Lung microvascular endothelial cell (primary cell): ENCODE measurements at regions not wholly inside any gene's neighbourhood (a gene's known extent, or its start where the extent isn't known, plus 50 kb on each side); places are given as distances from the start of the nearest gene placed in this dataset.
"Not testable (repeated sequence)": the region's sequence is repeated elsewhere in the genome, so short reads cannot be mapped to it uniquely, and the experiment has no call there.

ENCODE experiments used
- DNase-seq, 2 donors: peaks; one replicate each; pipeline versions ENCODE4 v3.0.0 to v3.0.0-alpha.2; 2010; ENCODE audit warnings: low read depth in 2 of 2

GRCh38 chrX:150234126-150234525, 129.0 kb upstream of the MAMLD1 start:
- no peak for DNase-seq

DNA sequence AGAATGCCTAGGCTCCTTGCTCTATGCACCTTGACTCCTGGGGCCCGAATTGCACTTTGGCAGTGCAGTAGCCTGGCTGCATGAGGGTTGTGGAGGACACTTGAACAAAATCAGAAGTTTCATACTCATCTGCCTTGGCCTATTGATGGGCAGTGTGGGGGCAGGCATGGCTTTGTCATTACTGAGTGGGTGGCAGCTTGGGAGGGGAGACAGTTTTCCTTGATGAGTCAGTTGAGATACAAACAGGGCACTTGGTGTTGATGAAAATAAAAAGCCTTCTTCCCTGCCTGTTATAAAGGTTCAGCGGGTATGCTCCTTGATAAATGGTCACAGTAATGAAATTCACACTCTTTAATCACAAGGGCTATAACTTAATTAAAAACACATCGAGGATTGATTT, 126.8 kb upstream of the MAMLD1 start:
- no peak for DNase-seq

- DNase-seq, result no peak
Measured at GRCh38 chrX:150238632-150239382, 124.3 kb upstream of the MAMLD1 start.

DNA sequence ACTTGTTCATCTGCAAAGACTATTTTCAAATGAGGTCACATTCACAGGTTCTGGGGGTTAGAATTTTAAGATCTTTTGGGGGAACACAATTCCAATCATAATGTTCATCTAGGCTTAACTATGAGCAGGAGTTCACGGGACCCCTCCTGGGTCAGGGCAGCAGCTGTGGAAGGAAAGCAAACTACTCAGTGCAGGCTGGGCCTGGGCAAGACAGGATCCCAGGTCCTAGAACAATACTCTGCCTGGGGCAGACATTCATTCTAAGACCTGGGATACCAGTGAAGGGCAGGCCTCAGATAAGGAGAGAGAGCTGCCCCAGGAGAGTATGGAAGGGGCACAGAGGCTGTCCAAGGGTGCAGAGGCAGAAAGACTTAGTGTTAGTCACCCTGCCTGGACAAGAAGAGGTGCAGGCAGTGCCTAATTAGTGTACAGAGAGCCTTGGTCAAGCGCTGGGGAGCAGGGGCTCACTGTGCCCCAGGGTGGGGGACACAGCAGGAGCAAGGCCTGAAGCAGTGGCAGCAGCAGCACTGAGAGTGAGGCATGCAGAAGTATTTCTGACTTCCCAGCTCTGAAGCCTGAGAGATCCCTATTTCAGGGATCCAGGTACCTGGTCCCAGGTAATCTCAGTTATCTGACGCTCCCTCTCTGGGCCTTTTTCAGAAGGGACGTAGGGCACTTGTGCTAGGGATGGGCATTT, 123.0 kb upstream of the MAMLD1 start:
- no peak for DNase-seq

GRCh38 chrX:150240643-150240970, 122.5 kb upstream of the MAMLD1 start:
- no peak for DNase-seq

DNA sequence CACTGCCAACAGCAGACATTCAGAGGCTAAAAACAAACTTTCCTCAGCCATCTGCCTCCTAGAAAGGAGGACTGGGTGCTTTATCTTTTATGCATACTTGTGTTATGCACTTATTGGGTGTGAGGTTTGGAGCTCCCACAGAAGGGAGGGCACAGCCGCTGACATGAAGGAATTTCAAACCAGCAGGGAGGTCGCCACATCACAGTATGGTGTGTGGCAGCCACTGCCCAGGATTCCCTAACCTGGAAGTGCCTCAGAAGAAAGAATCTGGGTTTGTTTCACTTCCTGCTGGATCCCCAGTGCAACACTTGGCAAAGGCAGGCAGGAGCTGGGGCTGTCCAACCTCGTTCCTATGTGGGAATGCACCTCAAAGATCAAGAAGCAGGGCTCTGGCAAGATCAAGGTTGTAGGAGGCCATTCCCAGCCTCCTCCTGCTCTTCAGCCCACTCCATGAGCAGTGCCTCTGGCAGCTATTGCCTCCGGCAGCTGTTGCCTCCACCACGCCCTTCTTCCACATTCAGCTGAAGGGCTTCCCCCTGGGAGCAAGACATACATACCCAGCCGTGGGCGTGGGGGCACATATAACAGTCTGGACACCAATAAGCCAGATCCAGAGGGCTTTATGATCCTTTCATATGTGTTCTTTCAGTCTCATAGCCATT, 109.0 kb upstream of the MAMLD1 start:
- DNase-seq, result no peak

- DNase-seq, result no peak
Measured at GRCh38 chrX:150254909-150255308, 108.2 kb upstream of the MAMLD1 start.

GRCh38 chrX:150255441-150256296, 107.4 kb upstream of the MAMLD1 start:
- no peak for DNase-seq

GRCh38 chrX:150256297-150256650, 106.8 kb upstream of the MAMLD1 start:
- DNase-seq, result no peak

GRCh38 chrX:150257353-150258175, 105.6 kb upstream of the MAMLD1 start:
- no peak for DNase-seq

DNA sequence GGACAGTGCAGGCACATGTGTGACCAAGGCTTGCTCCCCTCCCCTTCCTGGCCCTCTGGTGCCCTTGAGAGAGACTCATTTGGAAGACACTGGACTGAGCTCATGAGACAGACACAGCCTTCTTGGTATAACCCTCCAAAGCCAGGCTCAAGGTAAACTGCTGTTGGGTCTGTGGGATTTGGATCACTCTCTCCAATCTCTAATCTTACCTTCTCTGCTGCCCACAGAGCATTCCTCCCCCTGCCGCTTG, 105.0 kb upstream of the MAMLD1 start:
- no peak for DNase-seq

DNA sequence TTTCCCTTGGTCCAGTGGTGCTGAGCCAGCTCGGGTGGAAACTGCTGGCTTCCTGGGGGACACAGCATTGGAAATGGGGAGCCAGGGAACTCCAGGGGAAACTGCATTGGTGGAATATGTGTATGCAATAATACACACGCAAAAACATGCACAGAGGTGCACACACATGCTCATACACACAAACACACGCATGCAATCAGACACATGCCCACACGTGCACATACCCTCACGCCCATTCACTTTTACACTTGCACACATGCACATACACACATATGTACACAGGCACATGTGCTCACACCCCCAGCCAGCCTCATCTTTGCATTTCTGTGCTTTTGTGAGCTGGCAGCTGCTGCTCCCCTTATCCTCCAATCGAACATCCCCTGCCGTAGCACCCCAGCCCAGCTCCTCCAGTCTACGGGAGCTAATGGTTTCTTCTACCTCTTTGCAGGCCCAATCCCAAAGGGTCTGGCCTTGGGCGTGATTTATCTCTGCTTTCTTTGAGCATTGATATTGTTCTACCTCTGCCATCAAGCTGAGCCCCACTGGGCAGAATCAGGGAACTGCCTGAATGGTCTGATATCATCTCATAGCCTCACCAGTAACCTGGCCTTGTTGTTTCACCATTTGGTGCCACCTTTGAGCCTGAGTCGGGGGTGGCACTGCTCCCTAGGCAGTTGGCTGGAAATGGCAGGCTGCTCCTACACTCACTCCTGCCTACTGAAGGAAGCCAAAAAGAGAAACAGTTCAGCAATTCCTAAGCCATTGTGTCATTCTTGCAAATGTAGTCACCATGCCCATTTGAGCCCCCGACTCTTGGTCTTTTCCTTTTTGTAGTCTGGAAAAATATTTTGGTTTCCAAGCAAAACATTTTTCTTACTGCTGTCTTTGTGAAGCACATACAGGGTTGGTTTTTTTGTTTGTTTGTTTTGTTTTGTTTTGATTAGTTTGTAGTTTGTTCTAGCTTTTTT, 104.4 kb upstream of the MAMLD1 start:
- no peak for DNase-seq

DNA sequence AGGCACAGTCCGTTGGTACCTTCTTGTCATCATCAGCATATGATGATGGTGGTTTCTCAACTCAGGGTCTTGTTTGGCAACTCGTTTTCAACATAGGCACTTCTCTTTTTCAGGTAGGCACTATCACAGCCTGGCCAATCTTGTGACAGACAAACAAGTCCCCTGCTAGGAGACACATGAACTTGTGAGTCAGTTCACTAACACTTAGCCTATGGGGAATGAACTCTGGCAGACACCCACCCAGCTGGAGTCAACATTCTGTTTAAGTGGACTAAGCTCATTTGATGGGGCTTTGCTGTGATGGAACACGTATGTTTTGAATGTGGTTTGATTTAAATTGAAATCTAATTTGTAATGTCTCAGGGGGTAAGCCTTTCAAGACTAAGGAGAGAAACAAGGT, 100.7 kb upstream of the MAMLD1 start:
- no peak for DNase-seq

DNA sequence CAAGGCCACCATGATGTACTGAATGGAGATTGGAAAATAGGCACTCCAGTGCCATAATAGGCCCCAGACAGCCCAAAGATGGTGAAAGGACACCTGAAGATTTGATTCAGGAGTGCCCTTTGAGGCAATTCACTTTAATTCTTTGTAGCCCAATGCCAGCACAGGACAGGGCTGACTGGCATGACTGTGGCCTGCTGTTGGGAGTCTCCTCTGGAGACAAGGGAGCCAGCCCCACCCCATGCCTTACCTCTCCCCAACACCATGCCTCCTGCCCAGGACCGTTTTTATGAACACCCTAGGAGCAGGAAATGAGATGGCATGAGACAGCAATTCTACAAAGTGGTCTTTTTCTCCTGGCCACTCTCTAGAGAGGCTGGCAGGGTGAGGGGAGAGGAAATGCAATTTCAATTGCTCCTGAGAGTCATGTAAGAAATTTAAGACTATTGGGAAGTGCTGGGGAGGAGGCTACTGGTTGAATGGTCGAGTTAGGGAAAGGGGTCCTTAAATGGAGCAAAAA, 94.2 kb upstream of the MAMLD1 start:
- no peak for DNase-seq

GRCh38 chrX:150269605-150270254, 93.4 kb upstream of the MAMLD1 start:
- no peak for DNase-seq

DNA sequence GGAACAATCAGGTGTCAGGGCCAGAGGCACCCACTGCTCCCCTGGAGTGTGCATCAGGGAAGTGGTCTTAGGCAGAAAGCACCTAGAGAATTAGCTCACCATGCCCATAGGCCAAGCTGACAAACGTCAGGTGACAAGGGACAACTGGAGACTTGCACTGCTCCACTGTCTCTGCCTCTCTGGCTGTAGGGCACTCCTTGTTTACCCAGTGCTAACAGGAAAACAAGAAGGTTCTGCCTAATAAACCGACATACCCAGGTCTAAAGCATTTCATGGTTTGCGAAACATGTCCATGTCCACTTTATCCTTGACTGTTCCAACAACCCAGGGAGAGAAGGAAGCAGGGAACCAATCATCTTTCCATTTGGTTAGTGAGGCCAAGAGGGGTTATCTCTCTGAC, 92.5 kb upstream of the MAMLD1 start:
- DNase-seq, result no peak

DNA sequence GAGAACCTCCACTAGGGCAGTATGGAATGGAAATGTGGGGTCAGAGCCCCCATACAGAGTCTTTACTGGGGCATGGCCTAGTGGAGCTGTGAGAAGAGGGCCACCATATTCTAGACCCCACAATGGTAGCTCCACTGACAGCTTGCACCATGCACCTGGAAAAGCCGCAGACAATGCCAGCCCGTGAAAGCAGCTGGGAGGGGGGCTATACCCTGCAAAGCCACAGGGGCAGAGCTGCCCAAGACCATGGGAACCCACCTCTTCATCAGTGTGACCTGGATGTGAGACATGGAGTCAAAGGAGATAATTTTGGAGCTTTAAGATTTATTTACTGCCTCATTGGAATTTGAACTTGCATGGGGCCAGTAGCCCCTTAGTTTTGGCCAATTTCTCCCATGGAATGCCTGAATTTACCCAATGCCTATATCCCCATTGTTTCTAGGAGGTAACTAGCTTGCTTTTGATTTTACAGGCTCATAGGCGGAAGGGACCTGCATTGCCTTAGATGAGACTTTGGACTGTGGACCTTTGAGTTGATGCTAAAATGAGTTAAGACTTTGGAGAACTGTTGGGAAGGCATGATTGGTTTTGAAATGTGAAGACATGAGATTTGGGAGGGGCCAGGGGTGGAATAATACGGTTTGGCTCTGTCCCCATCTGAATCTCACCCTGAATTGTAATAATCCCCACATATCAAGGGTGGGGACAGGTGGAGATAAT, 89.4 kb upstream of the MAMLD1 start:
- not testable (repeated sequence) for DNase-seq

GRCh38 chrX:150282953-150283352, 80.2 kb upstream of the MAMLD1 start:
- DNase-seq, result no peak

DNA sequence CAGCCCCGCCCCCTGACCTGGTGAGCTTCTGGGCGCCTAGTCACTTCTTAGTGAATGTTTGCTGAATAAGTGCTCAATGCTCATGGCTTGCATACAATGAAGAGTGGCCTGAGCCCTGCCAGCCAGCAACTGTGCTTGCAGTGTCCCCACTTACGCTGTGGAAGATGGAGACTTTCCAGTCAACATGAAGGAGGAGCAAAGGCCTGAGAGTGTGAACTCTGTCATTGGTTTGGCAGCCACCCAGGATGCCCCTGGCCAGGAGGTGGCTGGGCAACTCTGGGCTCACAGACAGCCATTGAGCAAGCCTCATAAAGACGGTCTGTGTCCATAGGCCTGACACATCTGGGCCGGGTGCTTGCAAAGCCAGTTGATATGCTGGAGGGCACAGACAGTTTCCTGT, 72.1 kb upstream of the MAMLD1 start:
- no peak for DNase-seq
